ENCODE measurements at regions not wholly inside any gene's neighbourhood (a gene's known extent, or its start where the extent isn't known, plus 50 kb on each side); places are given as distances from the start of the nearest gene placed in this dataset.

- Histone ChIP-seq H3K4me2 (ENCODE audit: low read length) (no peak overlapping the region), H3K36me3 (ENCODE audit: control insufficient read depth, insufficient read depth, low read length) (no peaks in the 10 kb centered on the region), H2AFZ (no peak overlapping the region), H3K27me3 (ENCODE audit: control insufficient read depth, insufficient read depth, low read length) (no peaks in the 10 kb centered on the region), H3K4me1 (no peaks in the 10 kb centered on the region), H3K9ac (no peak overlapping the region), H3K79me2 (no peaks in the 10 kb centered on the region), H3K27ac (no peak overlapping the region), H3K4me3 (ENCODE audit: low read depth, low read length) (no peak overlapping the region), H3K9me3 (ENCODE audit: control insufficient read depth, low read length) (no peaks in the 10 kb centered on the region)
- TF ChIP-seq, protein P1, sequence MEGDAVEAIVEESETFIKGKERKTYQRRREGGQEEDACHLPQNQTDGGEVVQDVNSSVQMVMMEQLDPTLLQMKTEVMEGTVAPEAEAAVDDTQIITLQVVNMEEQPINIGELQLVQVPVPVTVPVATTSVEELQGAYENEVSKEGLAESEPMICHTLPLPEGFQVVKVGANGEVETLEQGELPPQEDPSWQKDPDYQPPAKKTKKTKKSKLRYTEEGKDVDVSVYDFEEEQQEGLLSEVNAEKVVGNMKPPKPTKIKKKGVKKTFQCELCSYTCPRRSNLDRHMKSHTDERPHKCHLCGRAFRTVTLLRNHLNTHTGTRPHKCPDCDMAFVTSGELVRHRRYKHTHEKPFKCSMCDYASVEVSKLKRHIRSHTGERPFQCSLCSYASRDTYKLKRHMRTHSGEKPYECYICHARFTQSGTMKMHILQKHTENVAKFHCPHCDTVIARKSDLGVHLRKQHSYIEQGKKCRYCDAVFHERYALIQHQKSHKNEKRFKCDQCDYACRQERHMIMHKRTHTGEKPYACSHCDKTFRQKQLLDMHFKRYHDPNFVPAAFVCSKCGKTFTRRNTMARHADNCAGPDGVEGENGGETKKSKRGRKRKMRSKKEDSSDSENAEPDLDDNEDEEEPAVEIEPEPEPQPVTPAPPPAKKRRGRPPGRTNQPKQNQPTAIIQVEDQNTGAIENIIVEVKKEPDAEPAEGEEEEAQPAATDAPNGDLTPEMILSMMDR (IDR thresholded peaks at IDR 0.05): no peak
These were observed 775.3 kb upstream of the POU3F3 start for GRCh38 chr2:104078431-104079157.

DNA sequence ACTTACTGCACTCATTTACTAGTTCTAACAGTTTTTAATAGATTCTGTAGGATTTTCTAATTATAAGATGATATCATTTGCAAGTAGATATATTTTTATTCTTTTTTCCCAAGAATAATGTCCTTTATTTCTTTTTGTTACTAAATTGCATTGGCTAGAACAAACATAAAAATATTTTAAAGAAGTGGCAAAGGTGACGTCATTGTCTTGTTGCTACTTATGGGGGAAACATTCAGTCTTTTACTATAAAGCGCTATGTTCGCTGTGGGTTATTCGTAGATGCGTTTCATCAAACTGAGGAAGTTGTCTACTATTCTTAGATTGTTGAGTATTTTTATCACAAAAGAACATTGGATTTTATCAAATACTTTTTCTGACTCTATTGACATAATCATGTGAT lies 765.2 kb upstream of the POU3F3 start:
- Histone ChIP-seq H3K9me3 (ENCODE audit: control insufficient read depth, low read length) (no peaks in the 10 kb centered on the region), H3K79me2 (no peaks in the 10 kb centered on the region), H3K4me1 (no peaks in the 10 kb centered on the region), H3K36me3 (ENCODE audit: control insufficient read depth, insufficient read depth, low read length) (no peaks in the 10 kb centered on the region), H3K9ac (no peak overlapping the region), H3K27me3 (ENCODE audit: control insufficient read depth, insufficient read depth, low read length) (no peaks in the 10 kb centered on the region), H3K27ac (no peak overlapping the region), H3K4me3 (ENCODE audit: low read depth, low read length) (no peak overlapping the region), H3K4me2 (ENCODE audit: low read length) (no peak overlapping the region), H2AFZ (no peak overlapping the region)
- TF ChIP-seq, protein P1 (IDR thresholded peaks at IDR 0.05): no peak

DNA sequence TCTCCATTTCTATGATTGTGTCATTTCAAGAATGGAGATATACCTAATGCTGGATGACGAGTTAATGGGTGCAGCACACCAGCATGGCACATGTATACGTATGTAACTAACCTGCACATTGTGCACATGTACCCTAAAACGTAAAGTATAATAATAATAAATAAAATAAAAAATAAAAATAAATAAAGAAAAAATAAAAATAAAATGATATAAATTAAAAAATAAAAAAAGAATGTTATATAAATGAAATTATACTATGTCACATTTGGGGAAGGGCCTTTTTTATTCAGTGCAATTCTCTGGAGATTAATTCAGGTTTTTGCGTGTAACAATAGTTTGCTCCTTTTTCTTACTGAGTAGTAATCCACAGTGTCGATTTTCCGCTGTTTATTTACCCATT lies 763.5 kb upstream of the POU3F3 start:
- TF ChIP-seq, protein P1 (IDR thresholded peaks at IDR 0.05): no peak
- Histone ChIP-seq H3K79me2 (no peaks in the 10 kb centered on the region), H3K4me3 (ENCODE audit: low read depth, low read length) (no peak overlapping the region)

GRCh38 chr2:104091894-104092293 lies 762.0 kb upstream of the POU3F3 start:
- Histone ChIP-seq H3K4me1 (no peaks in the 10 kb centered on the region), H3K27me3 (ENCODE audit: control insufficient read depth, insufficient read depth, low read length) (no peaks in the 10 kb centered on the region), H3K4me2 (ENCODE audit: low read length) (no peak overlapping the region), H3K4me3 (ENCODE audit: low read depth, low read length) (no peak overlapping the region), H3K9ac (no peak overlapping the region), H3K9me3 (ENCODE audit: control insufficient read depth, low read length) (no peaks in the 10 kb centered on the region), H3K27ac (no peak overlapping the region), H3K79me2 (no peaks in the 10 kb centered on the region), H2AFZ (no peak overlapping the region), H3K36me3 (ENCODE audit: control insufficient read depth, insufficient read depth, low read length) (no peaks in the 10 kb centered on the region)
- TF ChIP-seq, protein P1 (IDR thresholded peaks at IDR 0.05): no peak

More for the DNA sequence above, 763.5 kb upstream of the POU3F3 start:
- H3K9me3 ChIP-seq (ENCODE audit: control insufficient read depth, low read length): no peaks in the 10 kb centered on the region
- H3K9ac ChIP-seq: no peak overlapping the region
- H2AFZ ChIP-seq: no peak overlapping the region
- H3K4me1 ChIP-seq: no peaks in the 10 kb centered on the region
- no peaks in the 10 kb centered on the region for H3K36me3 ChIP-seq (ENCODE audit: control insufficient read depth, insufficient read depth, low read length)
- no peak overlapping the region for H3K4me2 ChIP-seq (ENCODE audit: low read length)
- no peak overlapping the region for H3K27ac ChIP-seq
- no peaks in the 10 kb centered on the region for H3K27me3 ChIP-seq (ENCODE audit: control insufficient read depth, insufficient read depth, low read length)

- Histone ChIP-seq H3K27ac (no peak overlapping the region), H3K4me3 (ENCODE audit: low read depth, low read length) (no peak overlapping the region), H3K27me3 (ENCODE audit: control insufficient read depth, insufficient read depth, low read length) (no peaks in the 10 kb centered on the region), H3K4me1 (no peaks in the 10 kb centered on the region), H3K9ac (no peak overlapping the region), H3K9me3 (ENCODE audit: control insufficient read depth, low read length) (no peaks in the 10 kb centered on the region), H3K4me2 (ENCODE audit: low read length) (no peak overlapping the region), H3K79me2 (no peaks in the 10 kb centered on the region), H2AFZ (no peak overlapping the region), H3K36me3 (ENCODE audit: control insufficient read depth, insufficient read depth, low read length) (no peaks in the 10 kb centered on the region)
- TF ChIP-seq, protein P1 (IDR thresholded peaks at IDR 0.05): no peak
These were observed 761.0 kb upstream of the POU3F3 start for GRCh38 chr2:104092886-104093285.
